HG02588 (cell line): ENCODE measurements at regions not wholly inside any gene's neighbourhood (a gene's known extent, or its start where the extent isn't known, plus 50 kb on each side); places are given as distances from the start of the nearest gene placed in this dataset.

Source experiments
- ATAC-seq: cut with Tn5 transposase; IDR thresholded peaks from one replicate; pipeline ENCODE4 v1.9.1; 2021; ENCODE audit warnings: mild to moderate bottlenecking, moderate library complexity; ENCODE audit not compliant: unreplicated experiment

- ATAC-seq: no peak
Observed at GRCh38 chr15:95655089-95655607, 675.4 kb upstream of the NR2F2 start.

DNA sequence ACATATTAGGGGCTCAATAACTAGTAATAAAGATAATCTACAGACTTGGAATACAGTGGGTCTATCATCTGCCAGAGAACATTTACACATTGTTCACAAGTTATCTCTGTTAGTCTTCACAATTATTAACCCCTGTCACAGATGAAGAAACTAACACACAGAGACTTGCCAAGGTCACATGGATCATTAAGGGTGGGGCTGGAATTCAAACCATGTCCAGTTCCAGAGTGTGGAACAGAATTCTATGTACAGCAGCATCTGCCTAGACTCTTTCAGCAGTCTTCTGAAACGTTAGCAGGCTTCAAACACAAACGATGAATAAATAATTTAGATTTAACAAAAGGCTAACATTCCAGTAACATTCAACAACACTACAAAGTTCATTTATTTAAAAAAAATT is 673.9 kb upstream of the NR2F2 start:
- no peak for ATAC-seq

- no peak for ATAC-seq
Observed at GRCh38 chr15:95658799-95659198, 671.7 kb upstream of the NR2F2 start.

DNA sequence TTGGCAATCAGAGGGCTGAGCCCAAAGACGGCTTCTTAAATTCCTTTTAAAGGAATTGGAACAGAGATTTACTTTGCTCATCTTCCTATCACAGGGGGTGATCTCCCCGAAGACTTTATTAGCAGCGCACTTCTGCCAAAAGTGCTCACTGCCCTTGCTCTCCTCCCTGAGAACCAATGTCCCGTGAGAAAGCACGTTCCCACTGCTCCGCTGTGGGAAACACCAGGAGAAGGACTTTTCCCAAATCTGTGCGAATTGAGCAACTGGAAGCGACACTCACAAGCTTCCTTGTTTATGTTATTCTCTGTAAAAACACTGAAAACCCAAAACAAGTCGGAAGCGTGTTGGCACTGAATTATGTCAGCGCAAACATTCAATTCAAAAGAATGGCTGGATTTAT is 670.8 kb upstream of the NR2F2 start:
- no peak for ATAC-seq

DNA sequence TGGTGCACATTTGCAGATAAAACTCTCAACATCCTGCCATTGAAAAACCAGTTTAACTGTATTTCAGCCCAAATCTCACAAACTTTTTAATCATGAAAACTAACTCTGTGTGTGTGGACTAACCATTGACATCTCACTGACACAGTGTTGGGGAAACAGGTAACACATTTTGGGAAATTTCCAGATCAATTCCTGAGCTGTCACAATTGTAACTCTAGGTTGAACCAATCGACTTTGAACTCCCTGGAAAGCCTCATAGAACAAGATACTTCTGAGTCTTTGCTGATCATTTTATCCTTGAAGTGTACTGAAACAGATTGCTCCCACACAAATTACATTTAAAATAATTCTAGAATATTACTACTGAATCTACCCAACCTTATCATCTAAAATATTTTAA is 667.9 kb upstream of the NR2F2 start:
- ATAC-seq: no peak

- no peak for ATAC-seq
Observed at GRCh38 chr15:95663156-95664100, 667.1 kb upstream of the NR2F2 start.

- no peak for ATAC-seq
Observed at GRCh38 chr15:95664450-95664849, 666.0 kb upstream of the NR2F2 start.

GRCh38 chr15:95669146-95669922 is 661.2 kb upstream of the NR2F2 start:
- ATAC-seq: no peak

GRCh38 chr15:95674031-95674430 is 656.5 kb upstream of the NR2F2 start:
- no peak for ATAC-seq

GRCh38 chr15:95676500-95676899 is 654.0 kb upstream of the NR2F2 start:
- no peak for ATAC-seq

GRCh38 chr15:95679847-95680582 is 650.5 kb upstream of the NR2F2 start:
- no peak for ATAC-seq

- ATAC-seq: no peak
Observed at GRCh38 chr15:95680728-95681127, 649.8 kb upstream of the NR2F2 start.

- no peak for ATAC-seq
Observed at GRCh38 chr15:95681836-95682544, 648.5 kb upstream of the NR2F2 start.

- ATAC-seq: no peak
Observed at GRCh38 chr15:95684126-95684525, 646.4 kb upstream of the NR2F2 start.

- no peak for ATAC-seq
Observed at GRCh38 chr15:95684693-95685115, 645.8 kb upstream of the NR2F2 start.

GRCh38 chr15:95687061-95687460 is 643.4 kb upstream of the NR2F2 start:
- ATAC-seq: no peak

GRCh38 chr15:95687686-95688085 is 642.8 kb upstream of the NR2F2 start:
- no peak for ATAC-seq

DNA sequence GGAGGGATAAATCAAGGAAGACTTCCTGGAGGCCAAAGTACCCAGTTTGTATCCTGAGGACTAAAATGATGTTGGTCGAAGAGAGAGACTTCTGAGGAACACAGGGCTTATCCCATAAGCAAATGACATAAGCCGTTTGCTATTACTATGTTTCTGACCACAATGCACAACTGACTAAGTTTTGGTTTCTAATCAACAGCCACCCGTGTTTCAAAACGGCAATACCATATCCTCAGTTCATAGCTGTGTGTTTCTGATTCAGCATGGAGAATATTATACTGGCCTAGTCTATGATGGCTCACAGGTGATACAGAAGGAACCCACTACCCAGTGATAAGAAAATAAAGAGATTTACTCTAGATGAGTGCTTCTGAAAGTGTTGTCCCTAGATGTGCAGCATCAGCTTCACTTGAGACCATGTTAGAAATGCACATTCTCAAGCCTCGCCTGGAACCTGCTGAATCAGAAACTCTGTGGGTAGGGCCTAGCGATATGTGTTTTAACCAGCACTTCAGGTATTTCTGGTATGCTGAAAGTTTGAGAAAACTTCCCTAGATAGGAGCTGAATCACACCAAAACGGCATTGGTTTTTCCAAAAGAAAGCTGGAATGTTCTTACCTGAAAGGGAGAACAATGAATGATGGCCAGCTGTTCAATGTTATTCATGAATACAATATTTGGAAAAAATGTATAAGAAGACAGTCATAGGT is 639.7 kb upstream of the NR2F2 start:
- ATAC-seq: no peak

GRCh38 chr15:95693917-95694316 is 636.6 kb upstream of the NR2F2 start:
- ATAC-seq: no peak

- no peak for ATAC-seq
Observed at GRCh38 chr15:95698230-95698629, 632.3 kb upstream of the NR2F2 start.
